ENCODE measurements at regions not wholly inside any gene's neighbourhood (a gene's known extent, or its start where the extent isn't known, plus 50 kb on each side); places are given as distances from the start of the nearest gene placed in this dataset.

DNA sequence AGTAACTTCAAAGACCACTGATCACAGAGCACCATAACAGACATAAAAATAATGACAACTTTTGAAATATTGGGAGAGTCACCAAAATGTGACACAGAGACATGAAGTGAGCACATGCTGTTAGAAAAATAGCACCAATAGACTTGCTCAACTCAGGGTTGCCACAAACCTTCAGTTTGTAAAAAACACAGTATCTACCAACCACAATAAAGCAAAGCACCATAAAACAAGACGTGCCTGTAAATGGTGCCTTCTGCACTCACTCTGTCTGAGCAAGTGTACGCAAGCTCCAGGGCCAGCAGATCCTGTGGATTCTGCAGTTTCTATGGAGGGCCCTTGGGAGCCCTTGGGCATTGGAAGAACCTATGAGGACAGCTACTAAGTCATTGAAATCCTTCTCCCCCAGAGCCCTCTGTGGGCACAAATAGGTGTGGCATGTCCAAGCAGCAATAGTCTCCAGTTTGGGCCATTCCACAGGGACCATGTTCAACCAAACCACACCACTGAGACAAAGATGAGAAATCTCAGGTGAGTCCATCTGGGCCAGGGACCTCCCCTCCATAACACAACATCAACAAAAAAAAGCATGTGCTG is 116.9 kb upstream of the RAB4A start:
- Histone ChIP-seq H3K9me3 (ENCODE audit: control extremely low read depth in 1 of 5, control insufficient read depth in 4 of 5, insufficient read depth in 2 of 5, low read depth in 1 of 5, low read length in 4 of 5) (no peaks in the 10 kb centered on the region), H3K36me3 (ENCODE audit: control insufficient read depth in 4 of 4, insufficient read depth in 4 of 4, low read length in 3 of 4) (no peaks in the 10 kb centered on the region), H3K27me3 (replicated peaks in 2 of 5; ENCODE audit: control insufficient read depth in 4 of 5, insufficient read depth in 5 of 5, low read length in 4 of 5) (no peaks in the 10 kb centered on the region), H3K4me3 (ENCODE audit: control insufficient read depth in 1 of 7, extremely low read depth in 1 of 7, insufficient read depth in 4 of 7, low read depth in 2 of 7, low read length in 6 of 7) (no peak overlapping the region), H3K27ac (ENCODE audit: insufficient read depth in 1 of 2, low read depth in 1 of 2, low read length in 2 of 2, poor library complexity in 1 of 2, severe bottlenecking in 2 of 2) (no peak overlapping the region), H3K4me1 (ENCODE audit: control extremely low read depth in 1 of 4, control insufficient read depth in 4 of 4, insufficient read depth in 4 of 4, low read length in 3 of 4) (peaks cover 10 to 42% (median 39%) of the 10 kb centered on the region in 4 experiments)
- CTCF ChIA-PET, result interaction anchor here (0.9 to 1.8 kb wide), 2 partner anchors 17 to 82 kb away, joined by 3 to 5 read pairs; no protein-coding TSS in a partner anchor
- DNase-seq, result no peak
- WGBS (ENCODE audit: insufficient coverage), result 100% methylated on average over 2 of the region's 2 CpGs
- POLR2A ChIA-PET, result no interaction called here

DNA sequence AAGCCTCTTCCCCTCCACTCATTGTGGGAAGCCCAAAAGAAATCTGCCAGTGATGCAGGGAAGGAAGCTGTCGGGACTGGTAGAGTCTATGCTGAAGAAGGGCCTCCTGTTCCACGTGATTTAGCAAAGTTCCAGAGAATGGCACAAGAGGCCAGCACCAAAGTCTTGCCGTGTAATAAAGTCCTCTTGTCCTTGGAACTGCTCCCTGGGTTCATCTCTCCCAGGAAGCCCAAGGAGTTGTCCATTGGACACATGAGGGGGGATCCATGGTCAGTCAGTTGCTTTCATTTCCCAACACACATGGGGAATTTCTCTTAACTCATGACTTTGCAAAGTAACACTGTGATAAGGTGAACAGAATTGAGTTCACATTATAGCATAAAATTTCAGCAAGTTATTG is 116.1 kb upstream of the RAB4A start:
- no peak for DNase-seq
- Histone ChIP-seq H3K4me1 (ENCODE audit: control extremely low read depth in 1 of 4, control insufficient read depth in 4 of 4, insufficient read depth in 4 of 4, low read length in 3 of 4) (peaks cover 11 to 49% (median 45%) of the 10 kb centered on the region in 4 experiments), H3K36me3 (ENCODE audit: control insufficient read depth in 4 of 4, insufficient read depth in 4 of 4, low read length in 3 of 4) (no peaks in the 10 kb centered on the region), H3K4me3 (ENCODE audit: control insufficient read depth in 1 of 7, extremely low read depth in 1 of 7, insufficient read depth in 4 of 7, low read depth in 2 of 7, low read length in 6 of 7) (no peak overlapping the region), H3K27ac (ENCODE audit: insufficient read depth in 1 of 2, low read depth in 1 of 2, low read length in 2 of 2, poor library complexity in 1 of 2, severe bottlenecking in 2 of 2) (no peak overlapping the region), H3K9me3 (ENCODE audit: control extremely low read depth in 1 of 5, control insufficient read depth in 4 of 5, insufficient read depth in 2 of 5, low read depth in 1 of 5, low read length in 4 of 5) (no peaks in the 10 kb centered on the region), H3K27me3 (replicated peaks in 2 of 5; ENCODE audit: control insufficient read depth in 4 of 5, insufficient read depth in 5 of 5, low read length in 4 of 5) (no peaks in the 10 kb centered on the region)
- ChIA-PET CTCF (interaction anchor here (0.9 to 2.5 kb wide), 5 partner anchors 7 to 100 kb away, joined by 3 to 10 read pairs (median 4); no protein-coding TSS in a partner anchor), POLR2A (no interaction called here)
- whole genome bisulfite sequencing (ENCODE audit: insufficient coverage), result 89% methylated on average over 3 of the region's 3 CpGs

DNA sequence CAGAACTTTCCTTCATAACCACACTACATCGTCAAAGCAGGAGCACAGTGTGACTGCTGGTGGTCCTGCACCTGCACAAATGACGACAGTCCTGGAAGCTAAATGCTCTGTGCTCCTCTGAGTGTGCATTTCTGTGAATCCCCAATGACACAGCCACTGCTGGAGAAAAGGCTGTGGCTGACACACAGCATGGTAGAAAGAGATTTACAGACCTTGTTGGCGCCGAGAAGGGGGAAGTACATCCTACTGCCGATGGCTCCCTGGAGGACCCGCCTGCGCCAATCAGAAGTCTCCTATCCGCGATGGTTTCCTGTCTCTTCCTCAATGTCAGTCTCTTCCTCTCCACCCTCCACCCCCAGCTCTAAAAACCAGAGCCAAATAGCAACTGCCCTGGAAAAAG is 115.4 kb upstream of the RAB4A start:
- ChIA-PET CTCF (interaction anchor here (0.8 to 2.5 kb wide), 7 partner anchors 8 to 213 kb away, joined by 3 to 10 read pairs (median 4); no protein-coding TSS in a partner anchor), POLR2A (no interaction called here)
- Histone ChIP-seq H3K9me3 (ENCODE audit: control extremely low read depth in 1 of 5, control insufficient read depth in 4 of 5, insufficient read depth in 2 of 5, low read depth in 1 of 5, low read length in 4 of 5) (no peaks in the 10 kb centered on the region), H3K4me3 (ENCODE audit: control insufficient read depth in 1 of 7, extremely low read depth in 1 of 7, insufficient read depth in 4 of 7, low read depth in 2 of 7, low read length in 6 of 7) (peak overlapping the region in 1 of 7 experiments; percentile 2), H3K36me3 (ENCODE audit: control insufficient read depth in 4 of 4, insufficient read depth in 4 of 4, low read length in 3 of 4) (no peaks in the 10 kb centered on the region), H3K27me3 (replicated peaks in 2 of 5; ENCODE audit: control insufficient read depth in 4 of 5, insufficient read depth in 5 of 5, low read length in 4 of 5) (no peaks in the 10 kb centered on the region), H3K4me1 (ENCODE audit: control extremely low read depth in 1 of 4, control insufficient read depth in 4 of 4, insufficient read depth in 4 of 4, low read length in 3 of 4) (peaks cover 11 to 51% (median 46%) of the 10 kb centered on the region in 4 experiments), H3K27ac (ENCODE audit: insufficient read depth in 1 of 2, low read depth in 1 of 2, low read length in 2 of 2, poor library complexity in 1 of 2, severe bottlenecking in 2 of 2) (no peak overlapping the region)
- WGBS (ENCODE audit: insufficient coverage), result 0% methylated on average over 9 of the region's 9 CpGs
- peak; percentile 53 to 81 (median 74) for DNase-seq

DNA sequence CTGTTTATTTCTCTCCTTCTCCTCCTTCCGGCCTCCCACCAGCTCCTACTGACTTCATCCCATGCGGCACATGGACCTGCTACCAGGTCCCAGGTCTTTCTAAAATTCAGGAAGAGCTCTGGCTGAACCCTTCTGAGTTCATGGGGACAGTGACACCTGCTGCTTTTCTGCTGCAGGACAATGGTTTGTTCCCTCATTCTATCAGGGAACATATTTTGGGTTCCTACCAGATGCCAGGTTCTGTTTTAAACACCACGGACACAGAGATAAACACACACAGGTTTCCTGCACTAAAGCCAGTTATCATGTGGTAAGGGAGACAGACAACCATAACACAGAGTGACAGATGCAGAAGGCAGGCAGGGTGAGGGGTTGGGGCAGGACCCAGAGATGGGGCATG is 114.0 kb upstream of the RAB4A start:
- no peak overlapping the region for H3K4me3 ChIP-seq (ENCODE audit: control insufficient read depth in 1 of 7, extremely low read depth in 1 of 7, insufficient read depth in 4 of 7, low read depth in 2 of 7, low read length in 6 of 7)
- DNase-seq, result peak in 2 of 3 donors; percentile 43 to 68
- no peaks in the 10 kb centered on the region for H3K27me3 ChIP-seq (replicated peaks in 2 of 5; ENCODE audit: control insufficient read depth in 4 of 5, insufficient read depth in 5 of 5, low read length in 4 of 5)
- no peaks in the 10 kb centered on the region for H3K36me3 ChIP-seq (ENCODE audit: control insufficient read depth in 4 of 4, insufficient read depth in 4 of 4, low read length in 3 of 4)
- ChIA-PET POLR2A (interaction anchor here (1.0 kb wide), 1 partner anchor 9 kb away, joined by 3 read pairs; no protein-coding TSS in a partner anchor), CTCF (interaction anchor here (0.6 to 2.5 kb wide), 13 partner anchors 9 to 492 kb away, joined by 3 to 10 read pairs (median 3); no protein-coding TSS in a partner anchor)
- H3K27ac ChIP-seq (ENCODE audit: insufficient read depth in 1 of 2, low read depth in 1 of 2, low read length in 2 of 2, poor library complexity in 1 of 2, severe bottlenecking in 2 of 2), result no peak overlapping the region
- H3K9me3 ChIP-seq (ENCODE audit: control extremely low read depth in 1 of 5, control insufficient read depth in 4 of 5, insufficient read depth in 2 of 5, low read depth in 1 of 5, low read length in 4 of 5), result no peaks in the 10 kb centered on the region
- 100% methylated on average over 2 of the region's 3 CpGs for WGBS (ENCODE audit: insufficient coverage)
- peaks cover 11 to 51% (median 46%) of the 10 kb centered on the region in 4 experiments for H3K4me1 ChIP-seq (ENCODE audit: control extremely low read depth in 1 of 4, control insufficient read depth in 4 of 4, insufficient read depth in 4 of 4, low read length in 3 of 4)

DNA sequence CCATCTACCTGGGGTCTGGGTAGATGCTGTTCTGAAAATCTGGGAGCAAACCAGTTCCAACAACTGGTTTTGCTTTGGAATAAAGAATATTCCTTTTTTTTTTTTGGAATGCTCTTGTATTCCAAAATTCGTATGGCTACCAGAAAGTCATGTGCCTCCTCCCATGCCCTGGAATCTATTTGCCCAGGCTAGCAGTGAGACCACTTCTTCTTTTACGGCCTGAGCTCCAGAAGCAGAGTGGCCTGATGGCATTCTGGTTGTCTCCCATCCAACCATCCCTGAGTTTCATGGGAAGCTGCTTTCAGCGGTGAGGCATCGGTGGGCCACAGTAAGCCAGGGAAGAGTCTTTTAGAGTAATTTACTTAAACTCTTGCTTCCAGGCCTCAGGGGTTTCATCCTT is 113.4 kb upstream of the RAB4A start:
- no peak for DNase-seq
- ChIA-PET POLR2A (no interaction called here), CTCF (interaction anchor here (0.9 to 2.5 kb wide), 9 partner anchors 10 to 269 kb away, joined by 3 to 10 read pairs (median 4); no protein-coding TSS in a partner anchor)
- Histone ChIP-seq H3K4me3 (ENCODE audit: control insufficient read depth in 1 of 7, extremely low read depth in 1 of 7, insufficient read depth in 4 of 7, low read depth in 2 of 7, low read length in 6 of 7) (no peak overlapping the region), H3K9me3 (ENCODE audit: control extremely low read depth in 1 of 5, control insufficient read depth in 4 of 5, insufficient read depth in 2 of 5, low read depth in 1 of 5, low read length in 4 of 5) (no peaks in the 10 kb centered on the region), H3K27ac (ENCODE audit: insufficient read depth in 1 of 2, low read depth in 1 of 2, low read length in 2 of 2, poor library complexity in 1 of 2, severe bottlenecking in 2 of 2) (no peak overlapping the region), H3K27me3 (replicated peaks in 2 of 5; ENCODE audit: control insufficient read depth in 4 of 5, insufficient read depth in 5 of 5, low read length in 4 of 5) (no peaks in the 10 kb centered on the region), H3K36me3 (ENCODE audit: control insufficient read depth in 4 of 4, insufficient read depth in 4 of 4, low read length in 3 of 4) (no peaks in the 10 kb centered on the region), H3K4me1 (ENCODE audit: control extremely low read depth in 1 of 4, control insufficient read depth in 4 of 4, insufficient read depth in 4 of 4, low read length in 3 of 4) (peaks cover 11 to 51% (median 46%) of the 10 kb centered on the region in 4 experiments)
- 98% methylated on average over 4 of the region's 4 CpGs for WGBS (ENCODE audit: insufficient coverage)

DNA sequence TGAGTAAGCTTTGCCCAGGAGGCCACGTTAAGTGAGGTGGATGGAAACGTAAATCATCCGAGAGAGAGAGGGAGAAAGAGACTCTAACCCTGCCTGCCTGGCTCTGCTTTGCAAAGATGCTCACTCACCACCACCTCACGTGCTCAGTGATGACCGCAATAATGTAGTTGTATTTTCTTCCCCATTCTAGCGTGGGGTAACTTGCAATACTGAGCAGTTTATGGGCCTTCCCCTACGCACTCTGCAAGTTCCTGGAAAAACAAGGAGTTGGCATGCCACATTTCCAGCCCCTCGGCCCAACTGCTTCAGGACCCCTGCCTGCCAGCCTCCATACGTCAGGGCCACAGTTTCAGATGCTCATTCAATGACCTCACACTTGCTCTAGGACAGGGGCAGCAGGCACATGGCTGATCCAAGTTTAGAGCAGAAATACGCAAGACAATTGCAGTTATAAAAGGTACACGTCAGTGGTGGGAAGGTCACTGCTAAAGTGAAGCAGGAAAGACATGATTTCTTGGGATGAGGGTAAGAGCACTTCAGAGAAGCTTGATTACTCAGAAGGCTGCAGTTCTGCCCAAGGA is 112.5 kb upstream of the RAB4A start:
- Histone ChIP-seq H3K4me3 (ENCODE audit: control insufficient read depth in 1 of 7, extremely low read depth in 1 of 7, insufficient read depth in 4 of 7, low read depth in 2 of 7, low read length in 6 of 7) (no peak overlapping the region), H3K27me3 (replicated peaks in 2 of 5; ENCODE audit: control insufficient read depth in 4 of 5, insufficient read depth in 5 of 5, low read length in 4 of 5) (no peaks in the 10 kb centered on the region), H3K36me3 (ENCODE audit: control insufficient read depth in 4 of 4, insufficient read depth in 4 of 4, low read length in 3 of 4) (no peaks in the 10 kb centered on the region), H3K9me3 (ENCODE audit: control extremely low read depth in 1 of 5, control insufficient read depth in 4 of 5, insufficient read depth in 2 of 5, low read depth in 1 of 5, low read length in 4 of 5) (no peaks in the 10 kb centered on the region), H3K4me1 (ENCODE audit: control extremely low read depth in 1 of 4, control insufficient read depth in 4 of 4, insufficient read depth in 4 of 4, low read length in 3 of 4) (peaks cover 11 to 51% (median 46%) of the 10 kb centered on the region in 4 experiments), H3K27ac (ENCODE audit: insufficient read depth in 1 of 2, low read depth in 1 of 2, low read length in 2 of 2, poor library complexity in 1 of 2, severe bottlenecking in 2 of 2) (no peak overlapping the region)
- 38% methylated on average over 9 of the region's 11 CpGs for WGBS (ENCODE audit: insufficient coverage)
- peak; percentile 71 to 92 (median 86) for DNase-seq
- CTCF ChIA-PET, result interaction anchor here (1.0 to 1.5 kb wide), 3 partner anchors 34 to 270 kb away, joined by 3 to 4 read pairs (median 3); no protein-coding TSS in a partner anchor
- POLR2A ChIA-PET, result no interaction called here

DNA sequence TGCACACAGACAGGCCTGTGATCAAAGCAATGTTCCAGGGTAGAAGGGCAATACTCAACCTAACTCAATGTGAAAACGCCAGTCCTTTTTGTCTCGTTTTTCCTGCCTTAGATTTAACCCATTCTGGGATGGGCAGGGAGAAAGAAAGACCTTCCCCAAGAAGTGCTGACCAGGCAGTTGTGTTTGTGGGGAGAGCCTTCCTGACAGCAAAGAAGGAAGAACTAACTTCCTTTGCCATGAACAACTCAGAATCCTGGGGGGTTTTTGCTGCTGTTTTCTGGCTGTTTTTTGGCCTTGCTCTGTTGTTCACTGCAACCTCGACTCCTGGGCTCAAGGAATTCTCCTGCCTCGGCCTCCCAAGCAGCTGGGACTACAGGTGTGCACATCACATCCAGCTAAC is 112.0 kb upstream of the RAB4A start:
- CTCF ChIA-PET, result interaction anchor here (1.5 kb wide), 1 partner anchor 69 kb away, joined by 3 read pairs; no protein-coding TSS in a partner anchor
- Histone ChIP-seq H3K27ac (ENCODE audit: insufficient read depth in 1 of 2, low read depth in 1 of 2, low read length in 2 of 2, poor library complexity in 1 of 2, severe bottlenecking in 2 of 2) (no peak overlapping the region), H3K9me3 (ENCODE audit: control extremely low read depth in 1 of 5, control insufficient read depth in 4 of 5, insufficient read depth in 2 of 5, low read depth in 1 of 5, low read length in 4 of 5) (no peaks in the 10 kb centered on the region), H3K27me3 (replicated peaks in 2 of 5; ENCODE audit: control insufficient read depth in 4 of 5, insufficient read depth in 5 of 5, low read length in 4 of 5) (no peaks in the 10 kb centered on the region), H3K4me3 (ENCODE audit: control insufficient read depth in 1 of 7, extremely low read depth in 1 of 7, insufficient read depth in 4 of 7, low read depth in 2 of 7, low read length in 6 of 7) (no peak overlapping the region), H3K4me1 (ENCODE audit: control extremely low read depth in 1 of 4, control insufficient read depth in 4 of 4, insufficient read depth in 4 of 4, low read length in 3 of 4) (peaks cover 11 to 51% (median 46%) of the 10 kb centered on the region in 4 experiments), H3K36me3 (ENCODE audit: control insufficient read depth in 4 of 4, insufficient read depth in 4 of 4, low read length in 3 of 4) (no peaks in the 10 kb centered on the region)
- 42% methylated on average over 4 of the region's 4 CpGs for WGBS (ENCODE audit: insufficient coverage)
- DNase-seq, result no peak
- POLR2A ChIA-PET, result no interaction called here
